ENCODE measurements at regions not wholly inside any gene's neighbourhood (a gene's known extent, or its start where the extent isn't known, plus 50 kb on each side); places are given as distances from the start of the nearest gene placed in this dataset.

- peak; percentile 35 for DNase-seq
These were observed 157.2 kb upstream of the CD180 start for GRCh38 chr5:67353500-67354450.

- peak; percentile 29 for DNase-seq
These were observed 154.1 kb upstream of the CD180 start for GRCh38 chr5:67350618-67351201.

- DNase-seq: peak; percentile 31
These were observed 153.6 kb upstream of the CD180 start for GRCh38 chr5:67350185-67350584.

- no peak for DNase-seq
These were observed 151.2 kb upstream of the CD180 start for GRCh38 chr5:67347821-67348220.

- no peak for DNase-seq
These were observed 150.0 kb upstream of the CD180 start for GRCh38 chr5:67346611-67347010.

- DNase-seq: no peak
These were observed 148.3 kb upstream of the CD180 start for GRCh38 chr5:67344870-67345269.

- no peak for DNase-seq
These were observed 147.2 kb upstream of the CD180 start for GRCh38 chr5:67343835-67344234.

GRCh38 chr5:67341478-67341877 is 144.9 kb upstream of the CD180 start:
- DNase-seq: no peak

- no peak for DNase-seq
These were observed 142.7 kb upstream of the CD180 start for GRCh38 chr5:67339219-67339767.

- no peak for DNase-seq
These were observed 141.8 kb upstream of the CD180 start for GRCh38 chr5:67338421-67338820.

GRCh38 chr5:67337751-67338150 is 141.2 kb upstream of the CD180 start:
- DNase-seq: no peak

- no peak for DNase-seq
These were observed 138.8 kb upstream of the CD180 start for GRCh38 chr5:67335426-67335825.

GRCh38 chr5:67334373-67334772 is 137.8 kb upstream of the CD180 start:
- DNase-seq: no peak

GRCh38 chr5:67333171-67333570 is 136.6 kb upstream of the CD180 start:
- DNase-seq: no peak

- DNase-seq: no peak
These were observed 134.8 kb upstream of the CD180 start for GRCh38 chr5:67331296-67331925.

GRCh38 chr5:67319935-67320725 is 123.5 kb upstream of the CD180 start:
- no peak for DNase-seq

GRCh38 chr5:67318746-67319145 is 122.1 kb upstream of the CD180 start:
- DNase-seq: no peak

GRCh38 chr5:67317603-67318002 is 121.0 kb upstream of the CD180 start:
- DNase-seq: no peak

GRCh38 chr5:67316695-67317094 is 120.1 kb upstream of the CD180 start:
- DNase-seq: no peak

- no peak for DNase-seq
These were observed 118.7 kb upstream of the CD180 start for GRCh38 chr5:67315082-67315989.

GRCh38 chr5:67311701-67312100 is 115.1 kb upstream of the CD180 start:
- no peak for DNase-seq

- no peak for DNase-seq
These were observed 114.6 kb upstream of the CD180 start for GRCh38 chr5:67311208-67311607.
